Esophagus muscularis mucosa (tissue), 4 donors: ENCODE measurements at regions not wholly inside any gene's neighbourhood (a gene's known extent, or its start where the extent isn't known, plus 50 kb on each side); places are given as distances from the start of the nearest gene placed in this dataset.

ENCODE experiments used
- DNase-seq: peaks from one replicate; pipeline ENCODE4 v3.0.0-alpha.2; 2017; ENCODE audit errors: extremely low spot score
- H3K27ac ChIP-seq, 4 donors: fragments of 200-600 bp; sonication (generic); replicated peaks in 1 of 4; 1 replicate in 3 of 4; 2 replicates in 1 of 4; pipeline ENCODE4 v1.5.1; 2016 to 2019; ENCODE audit warnings: mild to moderate bottlenecking in 1 of 4
- H3K27me3 ChIP-seq, 4 donors: fragments of 200-600 bp; sonication (generic); one replicate each; pipeline versions ENCODE4 v1.5.1 to v1.6.0; 2016 to 2019
- H3K36me3 ChIP-seq, 4 donors: fragments of 200-600 bp; sonication (generic); one replicate each; pipeline ENCODE4 v1.5.1; 2016 to 2019
- H3K4me1 ChIP-seq, 4 donors: fragments of 200-600 bp; sonication (generic); one replicate each; pipeline ENCODE4 v1.5.1; 2016 to 2019
- H3K4me3 ChIP-seq, 4 donors: fragments of 200-600 bp; sonication (generic); 1 replicate in 2 of 4; 2 replicates in 2 of 4; pipeline ENCODE4 v1.5.1; 2016 to 2019; ENCODE audit warnings: mild to moderate bottlenecking in 4 of 4, moderate library complexity in 1 of 4
- H3K9me3 ChIP-seq, 4 donors: fragments of 200-600 bp; sonication (generic); 1 replicate in 3 of 4; 2 replicates in 1 of 4; pipeline ENCODE4 v1.5.1; 2016 to 2019
- EP300 ChIP-seq: sonication (generic); formaldehyde crosslinking; IDR thresholded peaks from one replicate; pipeline ENCODE4 v1.6.1; 2017; ENCODE audit warnings: antibody characterized with exemption
- POLR2A ChIP-seq: fragments of 450-650 bp; IDR thresholded peaks from one replicate; pipeline ENCODE4 v1.6.1; 2017; ENCODE audit warnings: antibody characterized with exemption, moderate library complexity, mild to moderate bottlenecking, low read depth
- POLR2AphosphoS5 ChIP-seq, 2 donors: sonication (generic); formaldehyde crosslinking; IDR thresholded peaks; one replicate each; pipeline ENCODE4 v1.6.1; 2017; ENCODE audit warnings: antibody characterized with exemption in 2 of 2
- WGBS: methylation state at CpG from one replicate; pipeline ENCODE4 v1.1.5; 2018; 5-methylcytosine and 5-hydroxymethylcytosine counted together
- intact Hi-C: fragments of 100-400 bp; cut with DNase I; formaldehyde crosslinking; loops from one replicate; pipeline ENCODE4 v1.15.1; 2023
- TF ChIP-seq, protein P1 (sequence below), 3 experiments: fragments of 200-600 bp in 2 of 3; fragments of 450-650 bp in 1 of 3; sonication (generic) in 2 of 3; IDR thresholded peaks; one replicate each; pipeline ENCODE4 v1.5.1; 2017 to 2019; ENCODE audit warnings: antibody characterized with exemption in 3 of 3, mild to moderate bottlenecking in 2 of 3, moderate library complexity in 1 of 3

- Histone ChIP-seq H3K36me3 (no peaks in the 10 kb centered on the region), H3K27ac (no peak overlapping the region), H3K4me1 (no peaks in the 10 kb centered on the region), H3K27me3 (no peaks in the 10 kb centered on the region), H3K4me3 (no peak overlapping the region), H3K9me3 (no peaks in the 10 kb centered on the region)
- TF ChIP-seq, protein P1, sequence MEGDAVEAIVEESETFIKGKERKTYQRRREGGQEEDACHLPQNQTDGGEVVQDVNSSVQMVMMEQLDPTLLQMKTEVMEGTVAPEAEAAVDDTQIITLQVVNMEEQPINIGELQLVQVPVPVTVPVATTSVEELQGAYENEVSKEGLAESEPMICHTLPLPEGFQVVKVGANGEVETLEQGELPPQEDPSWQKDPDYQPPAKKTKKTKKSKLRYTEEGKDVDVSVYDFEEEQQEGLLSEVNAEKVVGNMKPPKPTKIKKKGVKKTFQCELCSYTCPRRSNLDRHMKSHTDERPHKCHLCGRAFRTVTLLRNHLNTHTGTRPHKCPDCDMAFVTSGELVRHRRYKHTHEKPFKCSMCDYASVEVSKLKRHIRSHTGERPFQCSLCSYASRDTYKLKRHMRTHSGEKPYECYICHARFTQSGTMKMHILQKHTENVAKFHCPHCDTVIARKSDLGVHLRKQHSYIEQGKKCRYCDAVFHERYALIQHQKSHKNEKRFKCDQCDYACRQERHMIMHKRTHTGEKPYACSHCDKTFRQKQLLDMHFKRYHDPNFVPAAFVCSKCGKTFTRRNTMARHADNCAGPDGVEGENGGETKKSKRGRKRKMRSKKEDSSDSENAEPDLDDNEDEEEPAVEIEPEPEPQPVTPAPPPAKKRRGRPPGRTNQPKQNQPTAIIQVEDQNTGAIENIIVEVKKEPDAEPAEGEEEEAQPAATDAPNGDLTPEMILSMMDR (IDR thresholded peaks at IDR 0.05) = no peak
- no peak for TF ChIP-seq POLR2A
- TF ChIP-seq POLR2AphosphoS5 (IDR thresholded peaks at IDR 0.05) = no peak
- no peak for TF ChIP-seq EP300
- 68% methylated on average over 1 of the region's 1 CpG for WGBS
- no peak for DNase-seq
- intact Hi-C loops = no loop called here
Observed at GRCh38 chr12:87152841-87153528, 876.2 kb downstream of the C12orf50 start.

DNA sequence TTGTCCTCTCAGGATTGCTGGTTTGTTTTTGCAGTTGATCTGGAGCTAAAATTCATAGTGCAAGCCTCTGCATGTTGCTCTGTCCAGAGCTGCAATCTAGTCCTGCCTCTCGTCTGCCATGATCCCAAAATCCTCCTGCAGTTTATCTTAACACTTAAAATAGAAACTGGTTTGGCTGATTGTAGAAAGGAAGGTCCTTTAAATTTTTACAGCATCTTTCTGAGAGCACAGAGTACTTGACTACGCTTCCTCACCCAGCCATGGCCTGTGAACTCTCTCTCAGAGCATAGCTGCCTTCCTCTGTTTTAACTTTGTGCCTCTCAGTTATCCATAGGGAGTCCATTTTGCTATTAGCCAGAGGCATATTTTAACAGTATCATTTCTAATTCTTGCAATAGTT, 877.1 kb downstream of the C12orf50 start:
- Histone ChIP-seq H3K4me1 (no peaks in the 10 kb centered on the region), H3K4me3 (no peak overlapping the region), H3K27ac (no peak overlapping the region), H3K27me3 (no peaks in the 10 kb centered on the region), H3K9me3 (no peaks in the 10 kb centered on the region), H3K36me3 (no peaks in the 10 kb centered on the region)
- no peak for DNase-seq
- 59% methylated on average over 2 of the region's 2 CpGs for WGBS
- no peak for TF ChIP-seq EP300
- no peak for TF ChIP-seq POLR2AphosphoS5 (IDR thresholded peaks at IDR 0.05)
- TF ChIP-seq, protein P1 (IDR thresholded peaks at IDR 0.05) = no peak
- no peak for TF ChIP-seq POLR2A
- intact Hi-C loops = no loop called here

DNA sequence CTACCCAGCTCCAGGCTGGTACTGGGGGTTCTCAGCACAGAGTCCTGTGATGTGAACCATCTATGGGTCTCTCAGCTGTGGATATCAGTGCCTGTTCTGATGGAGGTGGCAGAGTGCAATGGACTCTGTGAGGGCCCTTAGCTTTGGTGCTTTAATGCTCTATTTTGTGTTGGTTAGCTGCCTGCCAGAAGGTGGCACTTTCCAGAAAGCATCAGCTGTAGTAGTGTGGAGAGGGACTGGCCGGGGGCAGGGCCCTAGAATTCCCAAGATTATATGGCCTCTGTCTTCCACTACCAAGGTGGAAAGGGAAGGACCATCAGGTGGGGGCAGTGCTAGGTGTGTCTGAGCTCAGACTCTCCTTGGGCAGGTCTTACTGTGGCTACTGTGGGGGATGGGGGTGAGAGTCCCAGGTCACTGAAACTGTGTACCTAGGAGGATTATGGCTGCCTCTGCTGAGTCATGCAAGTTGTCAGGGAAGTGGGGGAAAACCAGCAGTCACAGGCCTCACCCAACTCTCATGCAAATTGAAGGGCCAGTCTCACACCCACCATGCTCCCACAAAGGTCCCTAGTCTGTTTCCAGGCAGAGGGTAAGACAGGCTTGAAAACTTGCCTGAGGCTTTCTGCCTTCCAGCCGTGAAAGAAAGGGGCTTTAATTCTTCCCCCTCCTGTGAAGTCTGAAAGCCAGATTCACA, 878.1 kb downstream of the C12orf50 start:
- Histone ChIP-seq H3K4me1 (no peaks in the 10 kb centered on the region), H3K27me3 (no peaks in the 10 kb centered on the region), H3K9me3 (no peaks in the 10 kb centered on the region), H3K36me3 (no peaks in the 10 kb centered on the region), H3K27ac (no peak overlapping the region), H3K4me3 (no peak overlapping the region)
- DNase-seq = no peak
- intact Hi-C loops = no loop called here
- WGBS = 53% methylated on average over 2 of the region's 2 CpGs
- TF ChIP-seq POLR2A = no peak
- TF ChIP-seq EP300 = no peak
- TF ChIP-seq, protein P1 (IDR thresholded peaks at IDR 0.05) = no peak
- TF ChIP-seq POLR2AphosphoS5 (IDR thresholded peaks at IDR 0.05) = no peak

DNA sequence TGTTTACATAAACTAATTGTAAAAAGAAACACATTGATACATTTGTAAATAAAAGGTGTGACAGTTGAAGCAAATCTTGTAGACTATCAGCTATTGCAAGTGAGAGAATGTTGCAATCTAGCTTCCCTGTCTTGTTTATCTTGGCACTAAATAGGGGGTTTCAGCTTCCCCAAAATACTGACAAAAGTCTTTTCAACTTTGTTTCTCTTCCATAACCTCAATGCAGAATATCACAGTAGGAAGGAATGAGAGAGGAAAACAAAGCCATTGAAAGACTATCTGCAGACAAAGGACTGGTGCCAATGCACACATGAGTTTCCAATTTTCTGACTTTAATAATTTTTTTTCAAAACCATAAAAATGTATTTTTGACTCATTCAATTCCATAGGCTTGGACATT, 886.2 kb upstream of the MGAT4C start:
- H3K9me3 ChIP-seq = no peaks in the 10 kb centered on the region
- intact Hi-C loops = no loop called here

More for the DNA sequence above, 886.2 kb upstream of the MGAT4C start:
- Histone ChIP-seq H3K4me3 (no peak overlapping the region), H3K27me3 (no peaks in the 10 kb centered on the region), H3K27ac (no peak overlapping the region), H3K36me3 (no peaks in the 10 kb centered on the region), H3K4me1 (no peaks in the 10 kb centered on the region)
- no peak for DNase-seq
- TF ChIP-seq, protein P1 (IDR thresholded peaks at IDR 0.05) = no peak
- TF ChIP-seq POLR2AphosphoS5 (IDR thresholded peaks at IDR 0.05) (no peak), POLR2A (no peak), EP300 (no peak)
